NCI-H774 (cell line): ENCODE measurements at regions not wholly inside any gene's neighbourhood (a gene's known extent, or its start where the extent isn't known, plus 50 kb on each side); places are given as distances from the start of the nearest gene placed in this dataset.
"Not testable (repeated sequence)": the region's sequence is repeated elsewhere in the genome, so short reads cannot be mapped to it uniquely, and the experiment has no call there.

Source experiments
- DNase-seq: peaks from one replicate; lab custom pipeline; 2025; lab: John Stamatoyannopoulos, UW

DNA sequence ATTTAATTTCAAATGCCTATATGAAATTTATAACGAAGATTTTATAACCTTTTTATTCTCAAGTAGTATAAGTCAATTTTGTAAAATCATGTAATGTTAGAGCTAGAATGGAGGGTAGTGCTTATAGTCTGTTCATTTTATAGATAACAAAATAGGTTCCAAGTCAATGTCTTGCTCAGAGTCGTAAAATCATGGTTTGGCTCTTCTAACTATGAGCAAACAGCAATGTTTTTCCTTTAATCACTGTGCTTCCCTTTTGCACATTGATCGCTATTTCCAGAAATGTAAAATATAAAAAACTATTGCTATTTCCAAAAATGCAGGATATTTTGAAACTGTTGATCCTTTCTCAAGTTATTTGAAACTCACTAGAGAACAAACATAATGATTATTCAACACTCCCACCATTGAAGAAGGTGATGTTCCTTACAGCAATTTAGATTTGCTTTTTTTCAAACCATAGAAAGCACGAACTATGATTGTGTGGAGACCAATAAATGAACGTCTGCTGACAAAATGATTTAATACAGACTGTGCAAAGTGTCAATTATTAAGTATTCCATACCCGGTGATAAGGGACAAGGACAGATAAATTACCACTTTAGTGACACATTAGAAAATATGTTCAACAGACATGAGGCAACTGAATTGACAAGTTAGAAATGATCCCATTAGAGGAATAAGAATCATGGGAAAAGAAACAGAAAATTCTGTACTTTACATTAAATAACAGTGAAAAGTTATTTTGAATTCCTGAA is 412.1 kb upstream of the TECRL start:
- DNase-seq, result no peak

DNA sequence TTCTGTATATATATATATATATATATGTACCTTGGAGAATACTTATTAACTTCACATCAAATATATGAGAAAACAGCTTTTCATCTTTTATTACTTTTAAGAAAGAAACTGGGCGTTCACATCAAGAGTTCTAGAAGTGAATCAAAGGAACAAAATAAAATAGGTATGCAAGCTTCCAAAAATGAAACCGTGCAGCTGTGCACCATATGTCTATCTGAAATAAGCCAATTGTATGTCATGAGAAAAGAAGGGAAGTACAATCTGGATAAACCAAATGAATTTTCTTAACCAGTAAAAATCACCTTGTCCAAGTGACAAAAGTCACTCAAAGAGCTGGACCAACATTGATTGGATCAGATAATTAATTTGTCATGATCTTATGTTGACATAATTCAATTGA is 405.4 kb upstream of the TECRL start:
- DNase-seq, result no peak

DNA sequence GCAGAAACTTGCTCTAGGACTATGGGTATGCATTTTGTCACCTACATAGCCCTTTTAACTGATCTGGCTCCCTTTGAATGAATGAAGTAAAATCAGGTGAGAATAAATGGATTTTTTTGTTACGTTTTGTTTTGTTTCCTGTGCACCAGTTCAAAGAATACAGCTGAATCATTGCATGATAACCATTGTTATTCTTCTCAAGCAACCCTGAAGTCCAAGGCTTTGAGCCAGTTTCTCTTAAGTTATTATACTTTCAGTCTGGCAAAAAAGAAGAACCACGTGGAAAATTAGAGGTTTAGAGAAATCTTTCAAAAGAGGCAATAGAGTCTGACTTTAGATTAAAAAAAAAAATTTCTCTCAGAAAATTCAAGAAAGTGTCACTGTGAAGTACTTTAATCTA is 398.6 kb upstream of the TECRL start:
- DNase-seq, result no peak

DNA sequence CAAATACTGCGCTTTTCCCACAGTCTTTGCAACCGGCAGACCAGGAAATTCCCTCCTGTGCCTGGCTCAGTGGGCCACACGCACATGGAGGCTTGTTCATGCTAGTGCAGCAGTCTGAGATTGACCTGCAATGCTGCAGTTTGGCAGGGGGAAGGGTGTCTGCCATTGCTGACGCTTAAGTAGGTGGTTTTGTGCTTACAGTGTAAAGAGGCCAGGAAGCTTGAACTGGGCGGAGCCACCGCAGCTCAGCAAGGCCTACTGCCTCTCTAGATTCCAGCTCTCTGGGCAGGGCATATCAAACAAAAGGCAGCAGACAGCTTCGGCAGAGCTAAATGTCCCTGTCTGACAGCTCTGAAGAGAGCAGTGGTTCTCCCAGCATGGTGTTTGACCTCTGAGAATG is 390.5 kb upstream of the TECRL start:
- no peak for DNase-seq

DNA sequence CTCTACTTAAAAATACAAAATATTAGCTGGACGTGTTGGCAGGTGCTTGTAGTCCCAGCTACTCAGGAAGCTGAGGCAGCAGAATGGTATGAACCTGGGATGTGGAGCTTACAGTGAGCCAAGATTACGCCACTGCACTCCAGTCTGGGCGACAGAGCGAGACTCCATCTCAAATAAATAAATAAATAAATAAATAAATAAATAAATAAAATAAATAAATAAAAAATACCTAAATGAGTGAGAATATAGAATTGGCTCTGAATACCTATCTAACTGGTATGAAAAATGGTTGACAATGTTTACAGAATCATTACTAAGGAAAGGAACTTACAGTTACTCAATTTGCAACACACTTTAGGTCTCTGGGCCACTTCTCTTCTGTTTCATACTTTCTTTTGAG is 389.6 kb upstream of the TECRL start:
- DNase-seq, result not testable (repeated sequence)

DNA sequence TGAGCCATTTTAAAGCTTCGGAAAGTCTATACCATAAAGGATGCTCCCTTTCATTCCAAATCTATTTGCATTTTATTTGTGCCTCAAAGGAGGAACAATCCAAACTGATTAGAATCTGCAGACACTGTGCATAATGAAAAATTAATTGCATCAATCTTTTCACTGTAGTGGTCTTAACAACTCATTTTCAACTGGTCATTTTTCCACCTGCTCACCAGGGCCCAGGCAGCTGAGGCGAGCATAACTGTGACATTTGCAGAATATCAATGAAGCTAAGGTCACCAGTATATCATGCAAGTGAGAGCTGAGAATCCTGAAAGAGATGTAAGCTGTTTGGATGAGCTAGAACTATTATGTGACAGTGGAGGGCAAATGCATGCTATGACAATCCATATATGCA is 387.3 kb upstream of the TECRL start:
- no peak for DNase-seq

DNA sequence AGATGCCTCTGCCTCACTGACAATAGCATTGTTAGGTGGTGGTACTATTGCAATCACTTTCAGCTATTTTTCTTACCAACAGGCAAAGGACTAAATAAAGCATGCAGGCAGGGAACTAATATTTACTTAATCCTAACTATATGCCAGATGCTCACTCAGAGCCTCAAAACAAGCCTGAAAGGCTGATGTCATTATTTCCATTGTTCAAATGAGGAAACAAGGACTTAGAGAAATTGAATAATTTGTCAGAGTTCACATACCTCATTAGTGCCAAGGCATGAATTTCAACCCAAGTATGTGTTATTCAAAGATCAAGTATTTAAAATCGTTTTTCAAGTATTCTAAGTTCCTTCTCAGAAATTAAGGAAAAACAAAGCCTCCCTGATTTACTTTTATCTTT is 374.9 kb upstream of the TECRL start:
- peak; percentile 39 for DNase-seq

DNA sequence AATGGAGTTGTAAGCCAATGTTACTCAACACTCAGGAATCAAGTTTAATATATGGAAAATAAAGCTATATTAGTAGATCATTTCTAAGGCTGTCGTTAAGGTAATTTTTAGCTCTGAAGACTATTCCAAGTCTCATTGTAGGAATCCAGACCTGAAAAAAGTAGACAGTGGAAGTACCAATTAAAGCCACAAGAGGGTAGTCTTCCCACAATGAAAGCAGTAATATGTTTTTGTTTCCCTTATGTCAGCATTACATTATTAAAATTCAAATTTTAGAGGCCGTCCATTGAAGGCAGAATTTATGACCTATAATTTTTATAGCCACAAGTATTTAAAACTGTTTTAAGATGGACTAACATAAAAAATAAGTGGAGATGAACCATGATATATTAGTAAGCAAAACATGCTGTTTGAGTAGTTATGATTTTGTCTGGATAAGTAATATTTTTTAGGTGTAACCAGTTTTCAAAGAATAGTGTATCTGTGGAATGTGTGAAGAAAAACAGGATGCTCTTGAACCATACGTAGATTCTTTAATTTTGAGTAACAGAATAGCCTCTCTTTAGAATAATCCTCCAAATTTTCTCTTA is 372.6 kb upstream of the TECRL start:
- no peak for DNase-seq

DNA sequence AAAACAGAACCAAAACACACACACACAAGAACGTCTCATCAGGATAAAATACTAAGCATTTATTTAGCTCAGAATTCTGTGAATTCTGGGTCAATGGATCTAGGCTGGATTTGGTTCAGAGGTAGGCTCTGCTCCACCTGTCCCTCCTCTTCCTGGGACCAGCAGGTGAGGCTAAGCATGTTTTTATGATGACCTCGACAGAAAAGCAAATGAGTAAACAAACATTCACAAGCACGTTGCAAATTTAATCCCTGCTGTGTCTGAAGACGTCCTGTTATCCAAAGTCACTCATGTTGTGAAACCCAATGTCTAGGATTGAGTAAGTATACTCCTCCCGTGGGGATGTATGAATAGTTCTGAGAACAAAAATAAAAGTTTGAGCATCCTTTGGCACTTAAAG is 371.4 kb upstream of the TECRL start:
- DNase-seq, result no peak

DNA sequence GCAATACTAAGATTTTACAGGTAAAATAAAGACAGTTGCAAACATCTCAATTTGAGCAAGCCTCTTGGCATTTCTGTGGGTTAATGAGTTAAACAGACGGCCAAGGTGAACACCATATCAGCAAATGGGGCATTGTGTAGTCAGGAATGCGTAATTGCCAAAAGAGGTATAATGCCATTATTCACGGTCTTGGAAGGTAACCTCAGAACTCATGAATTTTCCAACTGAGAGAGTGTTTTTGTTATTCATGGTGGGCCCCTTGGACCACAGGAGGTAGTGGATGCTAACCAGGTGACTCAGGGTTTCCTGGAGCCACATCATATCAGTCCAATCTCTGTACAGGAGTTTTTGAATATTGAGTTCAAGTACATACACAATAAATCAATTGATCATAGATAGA is 368.0 kb upstream of the TECRL start:
- no peak for DNase-seq

DNA sequence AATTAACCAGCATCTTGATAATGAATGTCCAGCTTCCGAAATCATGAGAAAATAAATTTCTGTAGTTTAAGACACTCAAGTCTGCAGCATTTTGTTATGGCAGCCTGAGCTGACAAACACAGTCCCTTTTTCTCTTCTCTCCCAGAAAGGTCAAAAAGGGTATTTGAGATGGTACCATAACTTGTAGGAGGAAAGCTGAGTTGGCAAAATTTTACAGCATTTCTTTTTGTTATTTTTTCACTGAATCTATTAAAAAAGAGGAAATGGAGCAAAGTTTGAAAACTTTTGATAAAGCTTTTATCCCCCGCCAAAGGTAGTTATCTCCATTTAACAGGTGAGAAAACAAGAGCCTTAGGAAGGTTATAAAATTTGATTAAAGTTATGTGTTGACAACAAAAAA is 367.6 kb upstream of the TECRL start:
- DNase-seq, result no peak

DNA sequence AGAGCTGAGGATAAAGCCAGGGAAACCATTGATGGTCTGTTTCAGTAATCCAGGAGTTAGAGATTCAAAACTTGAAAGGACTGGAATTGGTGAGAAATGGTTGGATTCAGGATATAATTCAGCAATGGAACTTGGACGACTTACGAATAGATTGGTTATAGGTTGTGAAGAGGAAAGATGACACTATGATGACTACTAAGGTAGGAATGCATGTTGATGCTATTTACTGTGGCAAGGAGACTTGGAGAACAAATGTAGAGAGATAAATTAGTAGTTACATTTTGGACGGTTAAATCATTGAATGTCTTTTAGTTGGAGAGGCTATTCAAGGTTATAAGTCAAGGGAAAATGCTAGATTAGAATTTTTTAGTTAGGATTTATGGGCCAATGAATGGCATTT is 365.4 kb upstream of the TECRL start:
- no peak for DNase-seq

DNA sequence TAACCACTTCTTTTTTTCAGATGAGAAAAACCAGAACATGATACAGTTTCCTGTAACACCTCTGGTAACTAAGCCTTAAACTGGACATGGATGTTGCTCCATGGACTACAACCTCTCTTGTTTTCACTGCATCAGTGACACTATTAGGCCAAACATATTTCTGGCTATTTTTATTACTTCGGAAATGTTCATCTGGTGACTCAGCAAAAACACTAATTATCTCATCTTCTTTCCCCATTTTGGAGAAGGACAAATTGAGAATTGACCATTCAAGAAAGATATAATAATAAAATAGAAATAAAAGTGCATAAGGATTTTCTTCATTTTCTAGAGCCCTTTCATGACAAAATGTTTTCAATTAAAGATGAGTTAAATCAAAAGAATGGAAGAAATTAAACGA is 361.9 kb upstream of the TECRL start:
- DNase-seq, result no peak

DNA sequence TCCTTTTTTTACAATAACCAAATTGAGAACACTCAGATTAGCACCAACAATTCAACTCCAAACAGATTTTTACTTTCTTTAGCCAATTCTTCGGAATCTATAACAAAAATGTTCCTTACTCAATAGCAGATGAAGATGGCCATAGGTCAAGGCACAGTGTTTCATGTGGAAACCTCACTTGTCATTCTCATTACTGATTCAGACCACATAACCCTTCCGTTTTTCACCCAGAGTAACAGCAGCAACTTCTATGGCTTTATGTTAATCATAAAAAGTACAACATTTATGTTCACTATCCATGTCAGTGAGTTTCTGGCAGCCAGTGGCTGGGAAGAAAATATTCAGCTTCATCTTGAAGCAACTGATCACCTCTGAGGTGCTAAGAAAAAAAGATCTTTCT is 358.3 kb upstream of the TECRL start:
- no peak for DNase-seq

DNA sequence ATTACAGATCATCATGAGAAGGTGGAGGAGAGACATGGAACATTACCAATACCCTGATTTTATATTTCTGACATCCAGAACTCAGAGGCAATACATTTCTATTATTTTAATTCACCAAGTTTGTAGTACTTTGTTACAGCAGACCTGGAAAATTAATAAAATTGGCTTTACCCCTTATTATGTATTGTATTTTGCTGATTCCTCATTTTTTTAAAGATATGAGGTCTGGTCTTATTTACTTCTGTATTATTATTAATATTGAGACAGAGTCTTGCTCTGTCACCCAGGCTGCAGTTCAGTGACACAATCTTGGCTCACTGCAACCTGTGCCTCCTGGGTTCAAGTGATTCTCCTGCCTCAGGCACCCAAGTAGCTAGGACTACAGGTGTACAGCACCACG is 357.3 kb upstream of the TECRL start:
- DNase-seq, result no peak

DNA sequence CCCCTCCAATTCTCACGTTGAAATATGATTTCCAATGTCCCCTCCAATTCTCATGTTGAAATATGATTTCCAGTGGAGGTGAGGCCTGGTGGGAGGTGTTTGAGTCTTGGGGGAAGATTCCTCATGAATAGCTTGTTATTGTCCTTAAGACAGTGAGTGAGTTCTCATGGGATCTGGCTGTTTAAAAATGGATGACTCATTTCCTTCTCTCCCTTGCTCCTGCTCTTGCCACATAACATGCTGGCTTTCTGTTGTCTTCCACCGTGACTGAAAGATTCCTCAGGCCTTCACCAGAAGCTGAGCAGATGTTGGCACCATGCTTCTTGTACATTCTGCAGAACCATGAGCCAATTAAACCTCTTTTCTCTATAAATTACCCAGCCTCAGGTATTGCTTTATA is 346.8 kb upstream of the TECRL start:
- no peak for DNase-seq

DNA sequence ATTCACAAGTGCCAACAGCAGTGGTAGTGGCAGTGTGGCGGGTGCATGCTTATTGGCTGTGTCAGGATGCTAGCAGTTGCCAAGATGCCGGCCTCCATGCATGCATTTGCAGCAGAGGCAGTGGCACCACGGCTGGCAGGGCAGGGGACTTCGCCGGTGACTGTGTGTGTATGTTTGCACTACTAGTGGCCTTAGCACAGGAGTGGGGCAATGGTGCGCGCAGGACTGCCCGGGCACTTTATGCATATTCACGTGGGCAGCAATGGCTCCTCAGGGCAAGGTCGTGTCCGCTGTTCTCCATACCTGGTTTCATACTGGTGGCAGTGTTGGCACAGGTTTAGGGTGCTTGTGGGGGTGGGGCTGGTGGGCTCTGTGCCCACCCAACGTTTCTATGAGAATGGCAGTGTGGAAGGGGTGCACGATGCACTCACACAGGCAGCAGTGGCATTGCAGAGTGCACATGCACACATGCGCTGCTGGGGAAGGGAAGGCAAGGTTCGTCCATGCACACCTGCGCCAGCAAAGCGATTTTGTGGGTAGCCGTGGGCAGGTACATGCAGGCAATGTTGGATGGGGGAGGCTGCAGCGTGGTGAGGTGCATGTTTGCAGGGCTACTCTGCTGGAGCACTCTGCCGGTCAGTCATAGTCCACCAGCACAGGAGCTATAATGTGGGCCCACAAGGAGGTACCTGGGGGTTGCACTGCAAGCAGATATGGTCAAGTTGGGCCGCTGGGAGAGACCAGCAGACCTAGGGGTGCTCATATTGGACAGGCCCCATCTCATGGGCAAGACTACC is 338.9 kb upstream of the TECRL start:
- DNase-seq, result no peak

DNA sequence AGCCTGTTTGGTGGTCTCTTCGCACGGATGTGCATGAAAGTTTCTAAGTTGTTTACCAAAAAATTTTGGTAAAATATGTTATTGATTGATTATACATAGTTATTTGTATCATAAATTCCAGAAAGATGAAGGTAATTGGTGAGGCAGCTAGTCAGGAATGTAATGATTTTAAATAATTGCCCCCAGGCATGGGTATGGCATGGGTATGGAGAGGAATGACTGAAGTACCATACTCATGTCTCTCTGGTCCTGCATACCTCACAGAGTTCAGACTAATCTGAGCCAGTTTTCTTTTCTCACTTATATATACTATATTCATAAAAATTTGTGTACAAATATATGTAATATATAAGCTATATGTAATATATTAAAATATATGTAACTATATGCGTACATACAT is 329.0 kb upstream of the TECRL start:
- DNase-seq, result no peak

DNA sequence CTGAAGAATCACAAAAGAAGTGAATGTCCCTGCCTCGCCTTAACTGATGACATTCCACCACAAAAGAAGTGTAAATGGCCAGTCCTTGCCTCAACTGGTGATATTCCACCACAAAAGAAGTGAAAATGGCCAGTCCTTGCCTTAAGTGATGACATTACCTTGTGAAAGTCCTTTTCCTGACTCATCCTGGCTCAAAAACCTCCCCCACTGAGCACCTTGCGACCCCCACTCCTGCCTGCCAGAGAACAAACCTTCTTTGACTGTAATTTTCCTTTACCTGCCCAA is 328.5 kb upstream of the TECRL start:
- DNase-seq, result not testable (repeated sequence)

DNA sequence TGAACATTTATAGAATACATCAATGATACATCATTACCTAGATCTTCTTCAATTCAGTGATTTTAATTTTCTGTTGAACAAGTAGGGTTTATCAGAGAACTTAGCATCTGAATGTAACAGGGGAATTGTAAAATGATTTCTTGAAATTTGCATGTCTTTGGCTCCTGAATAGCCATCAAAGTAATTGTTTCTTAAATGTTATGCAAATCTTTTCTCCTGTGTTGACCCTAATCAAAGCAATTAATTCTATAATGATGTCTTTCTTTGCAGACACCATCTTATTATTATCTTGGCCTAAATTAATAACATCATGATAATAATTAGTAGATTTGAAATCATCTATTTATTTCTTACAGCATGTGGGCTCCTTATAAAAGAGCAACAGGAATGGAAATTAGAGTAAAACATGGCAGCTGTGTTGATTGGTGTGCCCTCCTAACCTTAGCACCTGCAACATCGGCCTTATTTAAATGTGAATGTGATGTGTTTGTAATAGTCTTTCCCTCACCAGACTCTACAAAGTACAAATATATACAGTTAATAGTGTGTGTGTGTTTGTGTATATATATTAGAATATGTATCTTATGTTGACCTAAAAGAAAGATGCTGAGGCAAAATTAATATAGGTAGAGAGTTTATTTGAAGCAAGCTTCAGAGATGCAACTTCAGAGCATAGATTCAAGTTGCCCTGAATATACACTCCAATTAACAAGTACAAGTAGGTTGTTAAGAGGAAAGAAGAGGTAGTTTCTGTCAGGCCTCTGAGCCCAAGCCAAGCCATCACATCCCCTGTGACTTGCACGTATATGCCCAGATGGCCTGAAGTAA is 328.0 kb upstream of the TECRL start:
- no peak for DNase-seq

DNA sequence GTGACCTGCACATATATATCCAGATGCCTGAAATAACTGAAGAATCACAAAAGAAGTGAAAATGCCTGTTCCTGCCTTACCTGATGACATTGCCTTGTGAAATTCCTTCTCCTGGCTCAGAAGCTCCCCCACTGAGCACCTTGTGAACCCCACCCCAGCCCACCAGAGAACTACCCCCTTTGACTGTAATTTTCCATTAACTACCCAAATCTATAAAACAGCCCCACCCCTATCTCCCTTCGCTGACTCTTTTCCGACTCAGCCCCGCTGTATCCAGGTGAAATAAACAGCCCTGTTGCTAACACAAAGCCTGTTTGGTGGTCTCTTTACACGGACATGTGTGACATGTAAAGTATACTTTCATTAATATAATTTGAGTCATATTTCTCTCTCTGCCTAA is 320.3 kb upstream of the TECRL start:
- DNase-seq, result no peak

DNA sequence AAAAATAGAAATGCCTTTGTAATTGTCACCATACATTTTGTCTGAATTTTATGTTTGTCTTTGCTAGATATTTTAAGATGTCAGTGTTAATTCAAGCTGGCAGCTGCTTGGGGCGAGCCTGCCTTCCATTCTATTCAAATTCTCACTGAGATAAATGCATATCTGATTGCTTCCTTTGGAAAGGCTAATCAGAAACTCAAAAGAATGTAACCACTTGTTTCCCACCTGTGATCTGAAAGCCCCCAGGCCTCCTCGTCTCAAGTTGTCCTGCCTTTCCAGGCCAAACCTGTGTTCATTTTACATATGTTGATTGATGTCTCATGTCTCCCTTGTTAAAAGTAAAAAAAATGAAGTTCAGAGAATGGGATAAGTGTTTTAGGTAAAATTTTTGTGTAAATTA is 318.7 kb upstream of the TECRL start:
- no peak for DNase-seq

DNA sequence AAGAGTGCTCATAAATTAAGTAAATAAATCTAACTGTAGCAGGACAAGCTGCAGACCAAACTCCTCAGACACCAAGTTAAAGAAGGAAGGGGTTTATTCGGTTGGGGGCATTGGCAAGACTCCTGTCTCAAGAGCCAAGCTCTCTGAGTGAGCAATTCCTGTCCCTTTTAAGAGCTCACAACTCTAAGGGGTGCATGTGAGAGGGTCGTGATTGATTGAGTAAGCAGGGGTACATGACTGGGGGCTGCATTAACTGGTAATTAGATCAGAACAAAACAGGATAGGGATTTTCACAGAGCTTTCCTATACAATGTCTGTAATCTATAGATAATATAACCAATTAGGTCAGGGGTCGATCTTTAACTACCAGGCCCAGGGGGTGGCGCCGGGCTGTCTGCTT is 318.1 kb upstream of the TECRL start:
- not testable (repeated sequence) for DNase-seq
